ENCODE measurements at regions not wholly inside any gene's neighbourhood (a gene's known extent, or its start where the extent isn't known, plus 50 kb on each side); places are given as distances from the start of the nearest gene placed in this dataset.

GRCh38 chr12:61694214-61694613 lies 566.0 kb upstream of the USP15 start:
- TF ChIP-seq EZH2 (IDR thresholded peaks at IDR 0.05; ENCODE audit: borderline replicate concordance, insufficient read depth, low read length, poor library complexity, severe bottlenecking) (no peak), REST (IDR thresholded peaks at IDR 0.05; ENCODE audit: borderline replicate concordance) (no peak), CTCF (IDR thresholded peaks at IDR 0.05; ENCODE audit: poor library complexity, severe bottlenecking) (no peak), SMC3 (conservative IDR thresholded peaks at IDR 0.05; ENCODE audit: poor library complexity) (no peak)

Data from neural cell (in vitro differentiated cells).